RWPE1 (cell line): ENCODE measurements at regions not wholly inside any gene's neighbourhood (a gene's known extent, or its start where the extent isn't known, plus 50 kb on each side); places are given as distances from the start of the nearest gene placed in this dataset.

Experiments
- CTCF ChIA-PET: fragments of 350-600 bp; sonication (Branson Sonifier 250); formaldehyde crosslinking; extraction: SDS; loops from one replicate; lab custom pipeline; 2021; lab: Yijun Ruan, JAX
- POLR2A ChIA-PET: fragments of 400-600 bp; formaldehyde crosslinking; extraction: SDS; loops from one replicate; lab custom pipeline; 2020; ENCODE audit warnings: antibody characterized with exemption; ENCODE audit not compliant: low non-redundant PET; lab: Yijun Ruan, JAX
- DNase-seq: peaks from one replicate; pipeline ENCODE4 v3.0.0; 2012; ENCODE audit warnings: low spot score
- H3K27ac ChIP-seq: fragments of 450-650 bp; 2 replicates; pipeline ENCODE4 v1.5.1; 2017
- CTCF ChIP-seq: fragments of 450-650 bp; conservative IDR thresholded peaks from 2 replicates; pipeline ENCODE4 v1.5.1; 2017; ENCODE audit warnings: low read depth, mild to moderate bottlenecking

DNA sequence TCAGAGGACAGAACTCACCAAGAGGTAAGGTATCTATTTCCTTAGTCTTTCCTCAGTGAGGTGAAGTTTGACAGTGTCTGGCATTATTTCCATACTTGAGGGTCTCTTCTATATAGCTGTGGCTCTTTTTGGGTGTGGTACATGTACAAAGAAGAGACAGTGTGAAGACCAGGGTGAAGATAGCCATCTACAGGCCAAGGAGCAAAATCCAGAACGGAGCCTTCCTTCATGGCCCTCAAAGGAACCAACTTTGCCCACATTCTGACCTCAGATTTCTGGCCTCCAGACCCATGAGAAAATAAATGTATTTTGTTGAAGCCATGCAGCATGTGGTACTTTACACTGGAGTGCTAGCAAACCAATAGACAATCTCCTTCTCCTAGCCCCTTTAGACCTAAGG lies 858.5 kb upstream of the B3GALT2 start:
- DNase-seq, result no peak
- CTCF ChIA-PET, result no interaction called here
- POLR2A ChIA-PET, result no interaction called here
- no peak for TF ChIP-seq CTCF
- H3K27ac ChIP-seq, result no peak overlapping the region

GRCh38 chr1:194043984-194044755 lies 857.8 kb upstream of the B3GALT2 start:
- ChIA-PET CTCF (interaction anchor here (0.6 kb wide), 1 partner anchor 294 kb away, joined by 3 read pairs; no protein-coding TSS in a partner anchor), POLR2A (no interaction called here)
- TF ChIP-seq CTCF, result no peak
- no peak overlapping the region for H3K27ac ChIP-seq
- DNase-seq, result no peak

- CTCF ChIA-PET, result no interaction called here
- POLR2A ChIA-PET, result no interaction called here
- TF ChIP-seq CTCF, result no peak
- DNase-seq, result no peak
- no peak overlapping the region for H3K27ac ChIP-seq
These were observed 856.3 kb upstream of the B3GALT2 start for GRCh38 chr1:194042736-194043135.

GRCh38 chr1:194040496-194040895 lies 854.1 kb upstream of the B3GALT2 start:
- no peak for DNase-seq
- CTCF ChIA-PET, result no interaction called here
- POLR2A ChIA-PET, result no interaction called here
- no peak overlapping the region for H3K27ac ChIP-seq
- TF ChIP-seq CTCF, result no peak

DNA sequence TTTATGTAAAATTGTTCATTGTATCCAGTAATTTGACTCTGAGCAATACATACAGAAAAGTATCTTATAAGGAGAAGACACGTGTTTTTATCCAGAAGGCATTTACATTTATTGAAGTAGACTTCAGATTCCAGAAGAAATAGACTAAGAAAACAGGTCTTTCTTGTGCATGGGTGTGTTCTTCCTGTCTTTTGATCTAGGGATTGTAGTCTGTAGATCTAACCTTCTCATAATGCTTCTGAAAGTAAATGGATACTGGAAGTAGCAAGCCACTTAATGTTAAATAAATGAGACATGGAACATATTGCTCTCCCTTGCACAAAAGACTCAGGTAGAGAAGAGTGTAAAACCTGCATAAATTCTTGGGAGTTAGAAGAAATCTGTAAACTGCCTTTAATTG lies 853.2 kb upstream of the B3GALT2 start:
- H3K27ac ChIP-seq, result no peak overlapping the region
- POLR2A ChIA-PET, result no interaction called here
- no peak for TF ChIP-seq CTCF
- CTCF ChIA-PET, result no interaction called here
- DNase-seq, result no peak

GRCh38 chr1:194033646-194034045 lies 847.2 kb upstream of the B3GALT2 start:
- no peak for DNase-seq
- ChIA-PET CTCF (no interaction called here), POLR2A (no interaction called here)
- H3K27ac ChIP-seq, result no peak overlapping the region
- no peak for TF ChIP-seq CTCF
